H9 (cell line): ENCODE measurements at regions not wholly inside any gene's neighbourhood (a gene's known extent, or its start where the extent isn't known, plus 50 kb on each side); places are given as distances from the start of the nearest gene placed in this dataset.

Experiments used
- DNase-seq: peaks from one replicate; pipeline ENCODE4 v3.0.0-alpha.2; 2017
- H2AFZ ChIP-seq: one replicate; pipeline ENCODE4 v1.6.1; 2013; ENCODE audit warnings: mild to moderate bottlenecking, low read length, control low read depth, moderate library complexity
- H2AK5ac ChIP-seq: 2 replicates; pipeline ENCODE4 v1.6.1; 2013; ENCODE audit warnings: low read length, control low read depth, mixed read lengths; ENCODE audit not compliant: insufficient read length
- H2BK120ac ChIP-seq: one replicate; pipeline ENCODE4 v1.6.1; 2013; ENCODE audit warnings: low read depth, mild to moderate bottlenecking, low read length, control low read depth, inconsistent platforms; ENCODE audit not compliant: poor library complexity, severe bottlenecking
- H2BK12ac ChIP-seq: 2 replicates; pipeline ENCODE4 v1.6.1; 2013; ENCODE audit warnings: low read length, control low read depth, mixed read lengths, low read depth; ENCODE audit not compliant: insufficient read length
- H2BK15ac ChIP-seq: 2 replicates; pipeline ENCODE4 v1.6.1; 2013; ENCODE audit warnings: low read depth, low read length, control low read depth
- H2BK20ac ChIP-seq: one replicate; pipeline ENCODE4 v1.6.1; 2013; ENCODE audit warnings: low read depth, mild to moderate bottlenecking, low read length, control low read depth, inconsistent platforms; ENCODE audit not compliant: poor library complexity, severe bottlenecking
- H2BK5ac ChIP-seq: 2 replicates; pipeline ENCODE4 v1.6.1; 2013; ENCODE audit warnings: low read length, control low read depth, mixed read lengths; ENCODE audit not compliant: insufficient read length
- H3K14ac ChIP-seq: 2 replicates; pipeline ENCODE4 v1.6.1; 2013; ENCODE audit warnings: low read length, control low read depth; ENCODE audit not compliant: insufficient read depth
- H3K18ac ChIP-seq: 2 replicates; pipeline ENCODE4 v1.6.1; 2013; ENCODE audit warnings: low read depth, mild to moderate bottlenecking, mixed read lengths, low read length, control low read depth; ENCODE audit not compliant: insufficient read length
- H3K23ac ChIP-seq: 2 replicates; pipeline ENCODE4 v1.6.1; 2013; ENCODE audit warnings: low read length, control low read depth, mixed read lengths, low read depth; ENCODE audit not compliant: insufficient read length
- H3K23me2 ChIP-seq: 2 replicates; pipeline ENCODE4 v1.6.1; 2013; ENCODE audit warnings: low read depth, mild to moderate bottlenecking, mixed read lengths, low read length, control low read depth; ENCODE audit not compliant: insufficient read length, poor library complexity, severe bottlenecking
- H3K27ac ChIP-seq: 2 replicates; pipeline ENCODE4 v1.5.1; 2013; ENCODE audit warnings: low read length, control low read depth, mixed read lengths, low read depth; ENCODE audit not compliant: insufficient read length
- H3K27me3 ChIP-seq: 2 replicates; pipeline ENCODE4 v1.6.1; 2013; ENCODE audit warnings: low read length, control low read depth, inconsistent platforms; ENCODE audit not compliant: insufficient read depth
- H3K4ac ChIP-seq: 2 replicates; pipeline ENCODE4 v1.6.1; 2013; ENCODE audit warnings: low read depth, mild to moderate bottlenecking, control low read depth, inconsistent platforms, low read length, moderate library complexity
- H3K4me1 ChIP-seq: 2 replicates; pipeline ENCODE4 v1.6.1; 2013; ENCODE audit warnings: low read length, control low read depth, inconsistent platforms; ENCODE audit not compliant: insufficient read depth
- H3K4me2 ChIP-seq: 2 replicates; pipeline ENCODE4 v1.6.1; 2013; ENCODE audit warnings: low read length, control low read depth, mixed read lengths; ENCODE audit not compliant: insufficient read length, insufficient read depth
- H3K56ac ChIP-seq: 2 replicates; pipeline ENCODE4 v1.6.1; 2013; ENCODE audit warnings: low read depth, mild to moderate bottlenecking, mixed read lengths, low read length, control low read depth; ENCODE audit not compliant: insufficient read length
- H3K79me1 ChIP-seq: 2 replicates; pipeline ENCODE4 v1.6.1; 2013; ENCODE audit warnings: low read depth, mild to moderate bottlenecking, moderate library complexity, low read length, control low read depth, inconsistent platforms; ENCODE audit not compliant: insufficient read depth, poor library complexity, severe bottlenecking
- H3K79me2 ChIP-seq: 2 replicates; pipeline ENCODE4 v1.6.1; 2013; ENCODE audit warnings: low read length, control low read depth, inconsistent platforms; ENCODE audit not compliant: insufficient read depth
- H3K9ac ChIP-seq: 2 replicates; pipeline ENCODE4 v1.6.1; 2013; ENCODE audit warnings: low read length, control low read depth, mixed read lengths; ENCODE audit not compliant: insufficient read length; ENCODE audit errors: extremely low read depth
- H3K9me3 ChIP-seq: one replicate; pipeline ENCODE4 v1.6.1; 2013; ENCODE audit warnings: low read depth, low read length, inconsistent platforms; ENCODE audit not compliant: control insufficient read depth
- H3T11ph ChIP-seq: one replicate; pipeline ENCODE4 v1.6.1; 2013; ENCODE audit warnings: mild to moderate bottlenecking, low read length, control low read depth, inconsistent platforms
- H4K20me1 ChIP-seq: one replicate; pipeline ENCODE4 v1.6.1; 2013; ENCODE audit not compliant: control insufficient read depth, insufficient read length, insufficient read depth
- H4K5ac ChIP-seq: 2 replicates; pipeline ENCODE4 v1.6.1; 2013; ENCODE audit warnings: low read depth, mild to moderate bottlenecking, mixed read lengths, low read length, control low read depth; ENCODE audit not compliant: insufficient read length
- H4K8ac ChIP-seq: replicated peaks from 2 replicates; pipeline ENCODE4 v1.6.1; 2013; ENCODE audit warnings: low read length, control low read depth, mixed read lengths, low read depth; ENCODE audit not compliant: insufficient read length
- H4K91ac ChIP-seq: 2 replicates; pipeline ENCODE4 v1.6.1; 2013; ENCODE audit warnings: low read depth, mild to moderate bottlenecking, moderate library complexity, mixed read lengths, low read length, control low read depth; ENCODE audit not compliant: insufficient read length
- H3K27ac Mint-ChIP-seq, 3 experiments: 2 replicates in 2 of 3; 3 replicates in 1 of 3; pipeline ENCODE4 v1.8.0; 2020 to 2021; ENCODE audit warnings: mixed read lengths in 3 of 3, mild to moderate bottlenecking in 1 of 3, moderate library complexity in 1 of 3
- H3K27me3 Mint-ChIP-seq: 2 replicates; pipeline ENCODE4 v1.8.0; 2021; ENCODE audit warnings: low read depth, mild to moderate bottlenecking, moderate library complexity, mixed read lengths
- H3K36me3 Mint-ChIP-seq, 3 experiments: 2 replicates in 2 of 3; 3 replicates in 1 of 3; pipeline ENCODE4 v1.8.0; 2020 to 2021; ENCODE audit warnings: low read depth in 3 of 3, mixed read lengths in 3 of 3; ENCODE audit not compliant: insufficient read depth in 1 of 3
- H3K4me1 Mint-ChIP-seq, 2 experiments: 2 replicates each; pipeline ENCODE4 v1.8.0; 2020; ENCODE audit warnings: mixed read lengths in 2 of 2
- H3K4me3 Mint-ChIP-seq, 2 experiments: 2 replicates in 1 of 2; 3 replicates in 1 of 2; pipeline ENCODE4 v1.8.0; 2020 to 2021; ENCODE audit warnings: mild to moderate bottlenecking in 2 of 2, mixed read lengths in 2 of 2, moderate library complexity in 1 of 2
- H3K9me3 Mint-ChIP-seq, 2 experiments: 2 replicates in 1 of 2; 3 replicates in 1 of 2; pipeline ENCODE4 v1.8.0; 2020; ENCODE audit warnings: mild to moderate bottlenecking in 2 of 2, mixed read lengths in 2 of 2, moderate library complexity in 1 of 2
- WGBS: extraction: QIAGEN DNeasy Blood & Tissue Kit; methylation state at CpG from one replicate; pipeline ENCODE4 v1.1.7; 2013; ENCODE audit warnings: missing lambda C conversion rate, low lambda C conversion rate, mixed read lengths; ENCODE audit not compliant: insufficient read length; ENCODE audit errors: extremely low coverage; 5-methylcytosine and 5-hydroxymethylcytosine counted together
- TF ChIP-seq, protein P1 (sequence below): fragments of 200-600 bp; sonication (generic); conservative IDR thresholded peaks from 3 replicates; pipeline ENCODE4 v1.8.0; 2021; ENCODE audit warnings: antibody characterized with exemption, mild to moderate bottlenecking

DNA sequence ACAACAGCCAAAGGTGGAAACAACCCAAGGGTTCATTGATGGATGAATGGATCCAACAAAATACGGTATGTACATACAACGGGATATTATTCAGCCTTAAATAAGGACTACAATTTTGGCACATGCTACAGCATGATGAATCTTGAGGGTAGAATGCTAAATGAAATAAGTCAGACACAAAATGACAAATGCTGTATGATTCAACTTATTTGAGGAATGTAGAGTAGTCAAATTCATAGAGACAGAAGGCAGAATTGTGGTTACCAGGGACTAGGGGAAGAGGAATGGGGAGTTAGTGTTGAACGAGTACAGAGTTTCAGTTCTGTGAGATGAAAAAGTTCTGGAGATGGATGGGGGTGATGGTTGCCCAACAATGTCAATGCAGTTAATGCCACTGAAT, 118.0 kb upstream of the PAXBP1 start:
- Histone ChIP-seq H2AK5ac (no peak overlapping the region), H3K56ac (no peak overlapping the region), H3T11ph (no peak overlapping the region), H2BK20ac (no peak overlapping the region), H3K23me2 (no peaks in the 10 kb centered on the region), H2BK120ac (no peak overlapping the region), H3K27me3 (no peaks in the 10 kb centered on the region), H3K23ac (no peak overlapping the region), H3K9ac (no peak overlapping the region), H3K4me1 (no peaks in the 10 kb centered on the region), H3K4ac (no peak overlapping the region), H3K9me3 (no peaks in the 10 kb centered on the region), H3K14ac (no peak overlapping the region), H3K79me2 (no peaks in the 10 kb centered on the region), H3K18ac (no peak overlapping the region), H2BK12ac (no peak overlapping the region), H3K27ac (no peak overlapping the region), H4K8ac (no peak overlapping the region), H4K20me1 (no peaks in the 10 kb centered on the region), H3K79me1 (no peaks in the 10 kb centered on the region), H2AFZ (no peak overlapping the region), H4K5ac (no peak overlapping the region), H2BK15ac (no peak overlapping the region), H2BK5ac (no peak overlapping the region), H4K91ac (no peak overlapping the region), H3K4me2 (no peak overlapping the region)
- Mint-ChIP-seq H3K4me1 (peaks cover 2 to 8% of the 10 kb centered on the region in 2 experiments; a peak in 2 of 4 replicates), H3K9me3 (peaks cover 3% of the 10 kb centered on the region in 2 experiments; a peak in 3 of 5 replicates), H3K36me3 (0 out of 7 replicates have a peak, but pooled peaks cover 0 to 3% (median 0%) of the 10 kb centered on the region in 3 experiments), H3K27ac (no peak overlapping the region), H3K27me3 (peaks cover 6% of the 10 kb centered on the region; the same call in 1 of the 2 replicates), H3K4me3 (no peak overlapping the region)
- TF ChIP-seq, protein P1, sequence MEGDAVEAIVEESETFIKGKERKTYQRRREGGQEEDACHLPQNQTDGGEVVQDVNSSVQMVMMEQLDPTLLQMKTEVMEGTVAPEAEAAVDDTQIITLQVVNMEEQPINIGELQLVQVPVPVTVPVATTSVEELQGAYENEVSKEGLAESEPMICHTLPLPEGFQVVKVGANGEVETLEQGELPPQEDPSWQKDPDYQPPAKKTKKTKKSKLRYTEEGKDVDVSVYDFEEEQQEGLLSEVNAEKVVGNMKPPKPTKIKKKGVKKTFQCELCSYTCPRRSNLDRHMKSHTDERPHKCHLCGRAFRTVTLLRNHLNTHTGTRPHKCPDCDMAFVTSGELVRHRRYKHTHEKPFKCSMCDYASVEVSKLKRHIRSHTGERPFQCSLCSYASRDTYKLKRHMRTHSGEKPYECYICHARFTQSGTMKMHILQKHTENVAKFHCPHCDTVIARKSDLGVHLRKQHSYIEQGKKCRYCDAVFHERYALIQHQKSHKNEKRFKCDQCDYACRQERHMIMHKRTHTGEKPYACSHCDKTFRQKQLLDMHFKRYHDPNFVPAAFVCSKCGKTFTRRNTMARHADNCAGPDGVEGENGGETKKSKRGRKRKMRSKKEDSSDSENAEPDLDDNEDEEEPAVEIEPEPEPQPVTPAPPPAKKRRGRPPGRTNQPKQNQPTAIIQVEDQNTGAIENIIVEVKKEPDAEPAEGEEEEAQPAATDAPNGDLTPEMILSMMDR = no peak
- DNase-seq = no peak
- no CpG with 5 or more reads among the region's 3 CpGs for WGBS
